ENCODE measurements at regions not wholly inside any gene's neighbourhood (a gene's known extent, or its start where the extent isn't known, plus 50 kb on each side); places are given as distances from the start of the nearest gene placed in this dataset.

GRCh38 chr15:72908713-72909112 is 125.2 kb upstream of the ADPGK start:
- no peak overlapping the region for H3K4me3 ChIP-seq (ENCODE audit: low read depth, low read length)

GRCh38 chr15:72907733-72908132 is 124.2 kb upstream of the ADPGK start:
- H3K4me3 ChIP-seq (ENCODE audit: low read depth, low read length), result no peak overlapping the region
- no peak for TF ChIP-seq CTCF (IDR thresholded peaks at IDR 0.05; ENCODE audit: control insufficient read depth, extremely low read depth, insufficient read depth)
- no peak for DNase-seq (ENCODE audit: low read depth)

More at GRCh38 chr15:72908713-72909112, 125.2 kb upstream of the ADPGK start:
- TF ChIP-seq CTCF (IDR thresholded peaks at IDR 0.05; ENCODE audit: control insufficient read depth, extremely low read depth, insufficient read depth), result no peak
- no peak for DNase-seq (ENCODE audit: low read depth)

- no peak overlapping the region for H3K4me3 ChIP-seq (ENCODE audit: low read depth, low read length)
- DNase-seq (ENCODE audit: low read depth), result no peak
- TF ChIP-seq CTCF (IDR thresholded peaks at IDR 0.05; ENCODE audit: control insufficient read depth, extremely low read depth, insufficient read depth), result no peak
Measured at GRCh38 chr15:72902919-72903260, 119.3 kb upstream of the ADPGK start.

- no peak for TF ChIP-seq CTCF (IDR thresholded peaks at IDR 0.05; ENCODE audit: control insufficient read depth, extremely low read depth, insufficient read depth)
- no peak overlapping the region for H3K4me3 ChIP-seq (ENCODE audit: low read depth, low read length)
- DNase-seq (ENCODE audit: low read depth), result no peak
Measured at GRCh38 chr15:72902245-72902918, 118.8 kb upstream of the ADPGK start.

GRCh38 chr15:72892986-72893385 is 109.4 kb upstream of the ADPGK start:
- no peak for DNase-seq (ENCODE audit: low read depth)
- TF ChIP-seq CTCF (IDR thresholded peaks at IDR 0.05; ENCODE audit: control insufficient read depth, extremely low read depth, insufficient read depth), result no peak
- H3K4me3 ChIP-seq (ENCODE audit: low read depth, low read length), result no peak overlapping the region

GRCh38 chr15:72890043-72890442 is 106.5 kb upstream of the ADPGK start:
- TF ChIP-seq CTCF (IDR thresholded peaks at IDR 0.05; ENCODE audit: control insufficient read depth, extremely low read depth, insufficient read depth), result no peak
- no peak overlapping the region for H3K4me3 ChIP-seq (ENCODE audit: low read depth, low read length)

GRCh38 chr15:72889545-72889944 is 106.0 kb upstream of the ADPGK start:
- DNase-seq (ENCODE audit: low read depth), result no peak
- TF ChIP-seq CTCF (IDR thresholded peaks at IDR 0.05; ENCODE audit: control insufficient read depth, extremely low read depth, insufficient read depth), result no peak
- H3K4me3 ChIP-seq (ENCODE audit: low read depth, low read length), result no peak overlapping the region

More at GRCh38 chr15:72890043-72890442, 106.5 kb upstream of the ADPGK start:
- no peak for DNase-seq (ENCODE audit: low read depth)

All from LNCaP clone FGC (cell line).